Heart left ventricle (tissue), 13 donors: ENCODE measurements at regions not wholly inside any gene's neighbourhood (a gene's known extent, or its start where the extent isn't known, plus 50 kb on each side); places are given as distances from the start of the nearest gene placed in this dataset.

Source experiments
- CTCF ChIP-seq, 12 donors: fragments of 200-600 bp; sonication (generic) in 4 of 12; IDR thresholded peaks; one replicate each; pipeline versions ENCODE4 v1.5.0 to v1.8.0; 2018 to 2022; ENCODE audit warnings: antibody characterized with exemption in 12 of 12, mild to moderate bottlenecking in 5 of 12
- POLR2A ChIP-seq, 2 donors: fragments of 450-650 bp; IDR thresholded peaks; one replicate each; pipeline ENCODE4 v1.6.1; 2017; ENCODE audit warnings: antibody characterized with exemption in 2 of 2, mild to moderate bottlenecking in 2 of 2, moderate library complexity in 2 of 2
- donor health status: ischemic (EF 13 %, LVEDD 7.1; RV severe dilation, severe dysfunction).
- donor health status: DM: no; HTN: yes; CAD: no.
- donor health status: DM: no; HTN: no; CAD: no.
- donor health status: ischemic (EF 25% LVEDD 6.9; RV normal size, moderate dysfunction).
- donor health status: ischemic (EF 25% LVEDD 5.7; RV mildly dilated, moderate dysfunction).
- donor health status: ischemic (EF 35%, LVEDD 5.7; RV mildly dilated, moderate dysfunction).
- donor health status: nonischemic (EF 11% LVEDD 7.7; RV severe dilation, severe dysfunction).
- donor health status: DM: yes; HTN: yes; CAD: no.
- donor health status: PGD.
- donor health status: ischemic (EF 29% LVEDD 5.4; RV normal size, mild dysfunction).
- donor health status: nonischemic (EF 23%, LVEDD 6.1; RV moderate dilation, normal function).

DNA sequence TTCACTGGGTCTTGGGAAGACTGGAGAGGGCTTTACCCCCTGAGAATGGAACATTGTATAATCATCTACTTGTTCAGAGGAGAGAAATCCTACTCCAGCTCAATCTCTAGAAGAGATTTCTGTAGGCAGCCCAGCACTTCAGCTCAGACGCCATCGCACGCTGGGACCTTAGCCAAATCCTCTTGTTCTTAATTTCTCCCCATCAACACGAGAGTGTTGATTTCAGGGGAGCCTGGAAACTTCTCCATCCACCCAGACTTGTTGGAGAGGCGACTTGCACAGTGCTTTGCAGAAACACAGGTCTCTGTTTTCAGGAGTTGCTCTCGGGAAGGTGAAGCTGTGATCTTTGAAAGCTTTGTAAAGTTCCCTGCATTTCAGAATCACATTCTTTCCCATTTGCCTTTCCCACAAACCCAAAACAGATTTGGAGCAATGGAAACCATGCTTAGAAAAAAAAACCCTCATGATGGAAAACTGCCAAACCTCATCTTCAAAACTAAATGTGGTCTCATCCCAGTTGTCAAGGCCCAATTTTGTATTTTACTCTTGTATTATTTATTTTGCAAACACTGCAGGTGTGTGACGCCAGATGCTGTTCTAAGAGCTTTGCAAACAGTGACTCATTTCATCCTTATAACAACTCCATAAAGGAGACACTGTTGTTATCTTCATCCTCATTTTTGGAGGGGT is 60.9 kb downstream of the CALML3 start:
- TF ChIP-seq CTCF (IDR thresholded peaks at IDR 0.05) (no peak), POLR2A (IDR thresholded peaks at IDR 0.05) (no peak)
